ENCODE measurements at regions not wholly inside any gene's neighbourhood (a gene's known extent, or its start where the extent isn't known, plus 50 kb on each side); places are given as distances from the start of the nearest gene placed in this dataset.

GRCh38 chr16:16996827-16997226 is 473.9 kb downstream of the XYLT1 start:
- no peak for TF ChIP-seq CTCF (IDR thresholded peaks at IDR 0.05)
- no peak for TF ChIP-seq POLR2A (IDR thresholded peaks at IDR 0.05)
